ENCODE measurements at regions not wholly inside any gene's neighbourhood (a gene's known extent, or its start where the extent isn't known, plus 50 kb on each side); places are given as distances from the start of the nearest gene placed in this dataset.

DNA sequence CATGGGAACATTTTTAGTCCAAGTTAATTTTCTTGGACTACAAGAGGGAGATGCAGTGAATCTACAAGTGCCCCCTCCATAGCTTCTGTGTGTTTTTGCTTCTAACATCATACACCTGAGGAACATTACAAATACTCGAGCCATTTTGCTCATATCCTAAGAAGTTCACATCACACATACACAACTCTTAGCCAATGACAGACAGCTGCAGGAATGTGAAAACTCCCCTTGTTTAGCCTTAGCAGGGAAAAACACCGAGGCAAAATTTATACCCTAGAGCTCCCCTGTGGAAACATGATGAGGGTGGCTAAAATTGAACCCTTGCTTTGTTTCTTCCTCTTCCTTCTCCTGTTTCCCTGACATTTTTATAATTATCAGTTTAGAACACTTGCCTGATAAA is 928.3 kb upstream of the NRXN1 start:
- TF ChIP-seq POLR2A (IDR thresholded peaks at IDR 0.05) (no peak), EP300 (IDR thresholded peaks at IDR 0.05) (no peak), POLR2AphosphoS5 (IDR thresholded peaks at IDR 0.05) (no peak)
- TF ChIP-seq, protein P1, sequence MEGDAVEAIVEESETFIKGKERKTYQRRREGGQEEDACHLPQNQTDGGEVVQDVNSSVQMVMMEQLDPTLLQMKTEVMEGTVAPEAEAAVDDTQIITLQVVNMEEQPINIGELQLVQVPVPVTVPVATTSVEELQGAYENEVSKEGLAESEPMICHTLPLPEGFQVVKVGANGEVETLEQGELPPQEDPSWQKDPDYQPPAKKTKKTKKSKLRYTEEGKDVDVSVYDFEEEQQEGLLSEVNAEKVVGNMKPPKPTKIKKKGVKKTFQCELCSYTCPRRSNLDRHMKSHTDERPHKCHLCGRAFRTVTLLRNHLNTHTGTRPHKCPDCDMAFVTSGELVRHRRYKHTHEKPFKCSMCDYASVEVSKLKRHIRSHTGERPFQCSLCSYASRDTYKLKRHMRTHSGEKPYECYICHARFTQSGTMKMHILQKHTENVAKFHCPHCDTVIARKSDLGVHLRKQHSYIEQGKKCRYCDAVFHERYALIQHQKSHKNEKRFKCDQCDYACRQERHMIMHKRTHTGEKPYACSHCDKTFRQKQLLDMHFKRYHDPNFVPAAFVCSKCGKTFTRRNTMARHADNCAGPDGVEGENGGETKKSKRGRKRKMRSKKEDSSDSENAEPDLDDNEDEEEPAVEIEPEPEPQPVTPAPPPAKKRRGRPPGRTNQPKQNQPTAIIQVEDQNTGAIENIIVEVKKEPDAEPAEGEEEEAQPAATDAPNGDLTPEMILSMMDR (IDR thresholded peaks at IDR 0.05): no peak
- Histone ChIP-seq H3K9me3 (no peaks in the 10 kb centered on the region), H3K4me3 (no peak overlapping the region), H3K36me3 (no peaks in the 10 kb centered on the region), H3K27me3 (no peaks in the 10 kb centered on the region), H3K27ac (no peak overlapping the region), H3K4me1 (no peaks in the 10 kb centered on the region)
- no peak for ATAC-seq
- WGBS, 2 donors (ENCODE audit: low coverage in 1 of 2): 89% methylated on average over 2 of the region's 2 CpGs

DNA sequence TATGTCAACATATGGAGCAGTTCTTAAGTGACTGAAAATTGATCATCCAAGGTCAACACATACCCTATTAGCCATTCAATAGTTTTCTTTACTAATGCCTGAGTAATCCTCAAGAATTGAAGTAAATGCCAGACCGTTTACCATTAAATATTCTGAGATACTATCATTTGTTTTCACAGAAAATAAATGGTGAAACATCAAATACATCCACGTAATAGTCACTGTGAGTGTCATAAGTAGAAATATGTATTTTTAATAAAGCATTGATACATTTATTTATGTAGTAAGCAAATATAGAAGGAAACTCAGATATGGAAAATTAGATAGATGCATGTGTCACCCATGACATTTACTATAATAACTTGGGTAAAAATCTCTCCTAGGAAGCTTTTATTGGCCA is 927.8 kb upstream of the NRXN1 start:
- no peak for TF ChIP-seq POLR2A (IDR thresholded peaks at IDR 0.05)
- no peak for TF ChIP-seq POLR2AphosphoS5 (IDR thresholded peaks at IDR 0.05)
- TF ChIP-seq, protein P1 (IDR thresholded peaks at IDR 0.05): no peak
- no peak for TF ChIP-seq EP300 (IDR thresholded peaks at IDR 0.05)
- H3K4me3 ChIP-seq: no peak overlapping the region
- no peaks in the 10 kb centered on the region for H3K4me1 ChIP-seq
- H3K27me3 ChIP-seq: no peaks in the 10 kb centered on the region
- no peak for ATAC-seq
- 62 to 87% methylated on average over 2 of the region's 2 CpGs for WGBS, 2 donors (ENCODE audit: low coverage in 1 of 2)
- no peaks in the 10 kb centered on the region for H3K9me3 ChIP-seq
- H3K36me3 ChIP-seq: no peaks in the 10 kb centered on the region
- H3K27ac ChIP-seq: no peak overlapping the region

DNA sequence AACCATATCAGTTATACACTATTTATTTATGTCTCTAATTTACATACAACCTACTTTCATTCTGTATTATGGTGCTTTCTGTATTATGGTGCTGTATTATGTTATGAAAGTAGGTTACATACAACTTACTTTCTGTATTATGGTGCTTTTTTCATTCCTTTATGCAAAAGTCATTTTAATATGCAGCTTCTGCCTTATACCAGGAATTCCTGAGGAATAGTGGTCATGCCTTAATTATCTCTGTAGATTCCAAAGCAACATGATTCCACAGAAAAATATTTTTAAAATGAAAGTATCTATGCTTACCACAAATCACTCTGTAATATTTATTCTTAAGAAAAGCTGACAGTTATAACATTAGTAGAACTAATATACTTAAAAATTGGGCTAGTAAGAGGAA is 922.0 kb upstream of the NRXN1 start:
- H3K4me1 ChIP-seq: no peaks in the 10 kb centered on the region
- no peak overlapping the region for H3K4me3 ChIP-seq
- TF ChIP-seq, protein P1 (IDR thresholded peaks at IDR 0.05): no peak
- TF ChIP-seq EP300 (IDR thresholded peaks at IDR 0.05): no peak
- no peak for TF ChIP-seq POLR2A (IDR thresholded peaks at IDR 0.05)
- TF ChIP-seq POLR2AphosphoS5 (IDR thresholded peaks at IDR 0.05): no peak
- H3K9me3 ChIP-seq: peaks cover 0 to 13% (median 0%) of the 10 kb centered on the region in 3 donors
- H3K36me3 ChIP-seq: no peaks in the 10 kb centered on the region
- H3K27ac ChIP-seq: no peak overlapping the region
- ATAC-seq: no peak
- no peaks in the 10 kb centered on the region for H3K27me3 ChIP-seq

DNA sequence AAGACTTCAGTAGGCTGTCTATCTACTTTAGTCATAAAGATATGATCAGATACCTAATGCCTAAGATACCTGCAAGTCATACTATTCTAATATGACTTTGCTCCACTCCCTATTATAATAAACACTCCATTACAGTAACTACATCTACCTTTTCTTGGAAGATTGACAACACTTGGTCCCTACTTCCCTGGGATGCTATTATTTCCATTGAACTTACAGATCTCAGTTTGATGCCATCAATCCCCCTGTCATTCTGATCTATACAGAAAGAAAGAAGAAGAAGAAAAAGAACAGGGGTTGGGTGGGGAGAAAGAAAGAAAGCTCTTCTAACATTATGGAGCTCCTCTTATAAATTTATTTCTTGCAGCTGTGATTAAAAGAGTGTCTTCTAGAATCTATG is 889.1 kb upstream of the NRXN1 start:
- ATAC-seq: no peak
- H3K27me3 ChIP-seq: no peaks in the 10 kb centered on the region
- H3K4me3 ChIP-seq: no peak overlapping the region
- no peaks in the 10 kb centered on the region for H3K36me3 ChIP-seq
- no peak overlapping the region for H3K27ac ChIP-seq
- TF ChIP-seq, protein P1 (IDR thresholded peaks at IDR 0.05): no peak
- no peak for TF ChIP-seq EP300 (IDR thresholded peaks at IDR 0.05)
- TF ChIP-seq POLR2A (IDR thresholded peaks at IDR 0.05): no peak
- TF ChIP-seq POLR2AphosphoS5 (IDR thresholded peaks at IDR 0.05): no peak
- H3K9me3 ChIP-seq: peaks cover 0 to 27% (median 0%) of the 10 kb centered on the region in 3 donors
- no peaks in the 10 kb centered on the region for H3K4me1 ChIP-seq

DNA sequence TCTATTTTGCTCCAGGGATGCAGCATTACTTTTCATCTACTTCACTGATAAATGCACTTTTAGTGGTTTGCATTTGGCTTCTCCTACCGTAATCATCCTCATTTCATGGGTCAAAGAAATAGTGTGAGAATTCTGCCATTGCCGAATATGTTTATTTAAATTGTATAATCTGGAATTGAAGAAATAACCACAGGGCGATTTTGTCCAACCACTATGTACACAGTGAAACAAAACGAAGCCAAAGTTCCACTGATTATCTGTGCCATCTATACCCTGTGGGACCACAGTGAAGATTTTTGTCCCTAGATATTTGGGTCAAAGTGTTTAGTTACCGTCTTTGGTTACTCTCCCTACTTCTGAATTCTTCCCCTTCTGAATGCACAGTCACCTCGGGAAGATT is 888.6 kb upstream of the NRXN1 start:
- TF ChIP-seq EP300 (IDR thresholded peaks at IDR 0.05) (no peak), POLR2A (IDR thresholded peaks at IDR 0.05) (no peak), POLR2AphosphoS5 (IDR thresholded peaks at IDR 0.05) (no peak)
- TF ChIP-seq, protein P1 (IDR thresholded peaks at IDR 0.05): no peak
- WGBS, 2 donors (ENCODE audit: low coverage in 1 of 2): 69 to 87% methylated on average over 6 of the region's 6 CpGs
- Histone ChIP-seq H3K27ac (no peak overlapping the region), H3K9me3 (peaks cover 0 to 28% (median 0%) of the 10 kb centered on the region in 3 donors), H3K36me3 (no peaks in the 10 kb centered on the region), H3K4me1 (no peaks in the 10 kb centered on the region), H3K27me3 (no peaks in the 10 kb centered on the region), H3K4me3 (no peak overlapping the region)
- ATAC-seq: no peak
